Stimulated activated CD8-positive, alpha-beta memory T cell treated with anti-CD3 and anti-CD28 coated beads, Interleukin-12 subunit alpha, Interleukin-12 subunit beta, amount 100 ng/mL, for 1 hour (primary cell): ENCODE measurements at regions not wholly inside any gene's neighbourhood (a gene's known extent, or its start where the extent isn't known, plus 50 kb on each side); places are given as distances from the start of the nearest gene placed in this dataset.

Experiments
- DNase-seq: peaks from one replicate; pipeline ENCODE4 v3.0.0-alpha.2; 2020; ENCODE audit warnings: low read depth

DNA sequence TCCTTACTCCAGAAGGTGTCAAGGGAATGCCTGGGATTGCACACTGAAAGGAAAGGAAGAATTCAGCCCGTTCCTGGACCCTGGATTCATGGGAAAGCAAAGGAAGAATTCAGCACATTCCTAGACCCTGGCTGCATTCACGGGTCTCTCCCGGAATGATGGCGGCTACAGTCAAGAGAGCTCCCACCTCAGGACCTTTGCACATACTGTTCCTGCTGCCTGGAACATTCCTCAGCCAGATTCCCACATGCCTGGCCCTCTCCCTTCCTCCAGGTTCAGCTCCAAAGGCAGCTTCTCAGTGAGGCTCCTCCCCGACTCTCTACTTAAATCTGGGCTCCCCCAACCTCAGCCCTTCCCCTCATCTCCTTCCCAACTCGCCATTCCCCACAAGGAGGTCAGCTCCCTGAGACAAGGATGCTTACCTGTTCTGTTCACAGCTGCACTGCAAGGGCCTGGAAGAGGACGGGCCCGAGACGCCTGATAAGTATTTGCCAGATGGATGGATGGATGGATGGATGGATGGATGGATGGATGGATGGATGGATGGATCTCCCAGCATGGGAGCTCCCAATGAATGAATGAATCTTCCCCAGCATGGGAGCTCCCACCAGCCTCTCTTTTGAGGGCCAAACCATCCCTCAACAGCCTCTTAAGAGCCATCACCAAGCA lies 77.4 kb downstream of the NCOR2 start:
- no peak for DNase-seq

DNA sequence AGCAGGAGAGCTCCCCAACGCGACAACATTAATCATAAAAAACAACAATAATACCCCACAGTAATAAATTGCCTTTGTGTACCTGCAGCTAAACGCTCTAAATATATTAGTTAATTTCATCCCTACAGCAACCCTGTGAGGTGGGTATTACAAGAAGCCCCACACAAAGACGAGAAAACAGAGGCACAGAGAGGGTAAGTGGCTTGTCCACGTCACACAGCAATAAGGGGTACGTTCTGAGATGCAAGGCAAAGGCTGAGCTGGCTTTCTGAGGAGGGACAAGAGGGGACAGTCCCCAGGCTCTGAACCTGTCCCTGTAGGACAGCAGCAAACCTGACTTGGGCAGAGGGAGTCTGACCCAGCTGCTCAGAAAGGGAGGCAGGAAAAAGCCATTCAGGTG lies 78.2 kb downstream of the NCOR2 start:
- DNase-seq: no peak

DNA sequence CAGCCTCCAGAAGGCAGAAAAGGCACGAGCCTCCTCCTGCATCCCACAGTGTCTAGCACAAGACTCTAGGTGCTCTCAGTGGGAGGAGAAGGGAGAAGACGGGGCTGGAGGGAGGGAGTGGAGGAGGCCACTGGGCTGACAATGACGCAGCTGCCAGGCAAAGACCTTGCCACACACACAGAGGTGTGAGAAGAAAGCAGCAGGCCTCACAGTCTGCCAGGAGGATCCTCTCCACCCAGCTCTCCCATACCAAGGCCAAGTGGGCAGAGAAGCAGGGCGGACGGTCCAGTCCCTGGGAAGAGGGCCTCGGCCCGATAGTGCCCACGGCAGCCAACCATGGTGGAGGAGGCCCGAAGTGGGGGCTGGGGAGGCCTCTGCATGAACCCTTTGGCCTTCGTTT lies 78.9 kb downstream of the NCOR2 start:
- DNase-seq: no peak

DNA sequence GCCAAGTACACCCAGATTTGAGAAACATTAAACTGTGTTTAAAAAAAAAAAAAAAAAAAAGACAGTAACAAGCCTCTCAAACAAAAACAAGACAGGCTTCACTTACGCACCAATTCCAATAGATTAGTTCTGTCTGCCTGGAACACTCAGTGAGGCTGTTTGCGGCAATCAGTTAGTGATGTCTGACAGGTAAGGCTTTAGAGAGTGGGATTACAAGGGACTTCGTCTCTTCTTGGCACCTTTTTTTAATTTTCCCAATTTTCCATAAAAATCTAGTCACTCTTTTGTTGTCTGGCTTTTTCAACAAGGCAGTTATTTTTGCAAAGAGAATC lies 79.6 kb downstream of the NCOR2 start:
- DNase-seq: no peak

DNA sequence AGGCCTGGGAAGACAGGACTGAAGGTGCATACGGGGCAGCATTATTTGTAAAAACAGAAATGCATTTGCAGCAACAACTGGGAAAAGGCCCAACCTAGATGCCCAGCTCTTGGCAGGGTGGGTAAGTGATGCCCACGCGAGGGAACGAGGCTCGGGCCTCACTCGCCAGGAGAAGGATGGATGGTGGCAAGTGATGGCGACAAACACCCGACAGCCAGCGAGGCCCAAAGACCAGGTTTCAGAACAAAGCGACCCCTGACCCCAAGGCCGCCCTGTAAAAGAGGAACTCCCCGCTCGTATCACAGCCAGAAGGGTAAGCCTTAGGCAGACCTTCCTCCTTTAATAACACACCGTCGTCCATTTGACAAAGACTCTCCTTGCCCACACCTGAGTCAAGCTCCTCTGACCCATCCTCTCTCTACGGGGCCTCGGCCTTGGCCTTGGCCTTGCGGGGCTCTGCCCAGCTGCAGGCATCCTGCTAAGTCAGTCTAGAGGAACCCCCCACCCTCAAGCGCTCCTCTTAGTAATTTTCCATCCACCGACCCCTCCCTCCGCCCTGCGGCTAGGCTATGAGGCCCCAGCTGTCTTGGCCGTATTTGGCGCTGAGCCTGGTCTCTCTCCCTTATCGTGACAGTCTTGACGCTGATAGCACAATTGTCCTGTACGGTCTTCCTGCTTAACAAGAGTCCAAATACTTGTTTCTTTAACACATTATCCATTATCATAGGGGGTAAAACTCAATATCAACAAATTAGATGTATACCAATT lies 80.2 kb downstream of the NCOR2 start:
- DNase-seq: no peak

DNA sequence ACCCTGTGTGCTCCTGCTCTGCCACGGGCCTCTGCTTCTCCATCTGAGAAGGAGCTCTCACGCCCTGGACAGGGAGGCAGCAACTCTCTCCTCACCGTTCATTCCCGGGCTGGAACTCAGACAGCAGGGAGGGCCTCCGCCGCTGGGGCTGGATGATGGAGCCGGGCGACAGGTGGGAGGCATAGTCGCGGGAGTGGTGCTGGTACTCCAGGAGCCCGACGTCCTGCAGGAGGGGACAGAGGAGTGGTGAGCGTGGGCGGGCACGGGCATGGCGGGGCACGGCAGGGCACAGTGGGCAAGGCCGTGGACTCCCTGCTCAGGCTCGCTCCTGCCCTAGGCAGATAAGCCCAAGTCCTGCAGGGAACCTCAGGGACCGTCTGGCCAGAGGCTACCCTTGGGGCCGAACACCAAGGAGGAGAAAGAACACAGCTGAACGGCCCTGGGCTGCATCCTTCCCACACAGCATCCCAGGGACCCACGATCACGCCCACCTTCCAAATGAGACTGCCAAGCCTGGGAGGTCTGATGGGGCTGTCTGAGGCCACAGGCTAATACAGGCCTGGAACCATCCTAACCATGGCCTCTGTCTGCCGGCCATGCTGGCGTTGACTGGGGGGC lies 81.0 kb downstream of the NCOR2 start:
- DNase-seq: no peak

DNA sequence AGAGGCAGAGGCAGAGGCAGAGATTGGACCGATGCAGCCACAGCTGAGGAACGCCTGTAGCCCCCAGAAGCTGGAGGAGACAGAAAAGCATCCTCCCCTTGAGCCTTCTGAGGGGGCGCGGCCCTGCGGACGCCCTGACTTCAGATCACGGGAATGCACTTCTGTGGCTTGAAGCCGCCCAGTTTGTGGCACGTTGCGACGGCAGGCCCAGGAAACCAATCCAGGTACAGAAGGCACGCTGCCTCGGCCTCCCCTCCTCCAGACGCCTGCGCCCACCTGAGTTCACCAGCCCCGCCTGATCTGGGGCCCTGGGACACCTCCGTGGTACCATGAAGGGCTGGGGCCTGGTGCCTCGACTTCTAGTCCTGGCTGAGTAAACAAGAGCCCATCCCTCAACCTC lies 82.0 kb downstream of the NCOR2 start:
- no peak for DNase-seq

DNA sequence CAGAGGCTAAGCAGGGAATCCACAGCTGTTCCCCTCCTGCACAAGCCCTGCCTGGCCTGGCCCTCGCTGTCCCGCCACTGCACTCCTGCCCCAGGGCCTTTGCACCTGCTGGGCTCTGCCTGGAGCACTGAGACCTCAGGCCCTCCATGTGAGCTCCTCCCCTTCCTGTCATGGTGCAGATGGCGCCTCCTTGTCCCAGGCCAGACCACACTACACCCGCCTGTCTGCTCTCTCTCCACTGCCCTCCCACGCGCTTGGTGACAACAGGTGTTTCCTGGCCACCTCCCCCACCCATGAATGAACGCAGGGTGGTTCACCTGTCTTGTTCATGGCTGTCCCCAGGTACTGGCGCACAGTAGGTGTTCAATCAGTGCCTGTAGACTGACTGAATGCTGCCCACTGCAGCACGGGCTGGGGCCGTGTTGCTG lies 82.9 kb downstream of the NCOR2 start:
- no peak for DNase-seq

DNA sequence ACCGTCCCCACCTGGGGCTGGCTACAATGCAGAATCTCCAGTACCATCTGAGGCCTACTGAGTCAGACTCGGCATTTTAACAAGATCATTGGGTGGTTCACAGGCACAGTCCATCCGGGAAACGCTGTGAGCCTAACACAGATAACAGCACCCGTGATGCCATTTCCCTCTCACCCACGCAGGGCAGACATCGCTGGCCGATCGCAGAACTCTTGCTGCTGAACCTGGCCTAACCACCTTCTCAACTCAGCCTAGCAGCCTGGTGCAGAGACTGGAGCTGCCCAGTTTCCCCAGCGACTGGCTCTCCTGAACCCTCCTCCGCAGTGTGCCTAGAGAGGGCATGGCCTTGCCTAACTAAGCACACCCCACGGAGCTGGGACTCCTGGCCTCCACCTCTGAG lies 83.3 kb downstream of the NCOR2 start:
- DNase-seq: no peak

DNA sequence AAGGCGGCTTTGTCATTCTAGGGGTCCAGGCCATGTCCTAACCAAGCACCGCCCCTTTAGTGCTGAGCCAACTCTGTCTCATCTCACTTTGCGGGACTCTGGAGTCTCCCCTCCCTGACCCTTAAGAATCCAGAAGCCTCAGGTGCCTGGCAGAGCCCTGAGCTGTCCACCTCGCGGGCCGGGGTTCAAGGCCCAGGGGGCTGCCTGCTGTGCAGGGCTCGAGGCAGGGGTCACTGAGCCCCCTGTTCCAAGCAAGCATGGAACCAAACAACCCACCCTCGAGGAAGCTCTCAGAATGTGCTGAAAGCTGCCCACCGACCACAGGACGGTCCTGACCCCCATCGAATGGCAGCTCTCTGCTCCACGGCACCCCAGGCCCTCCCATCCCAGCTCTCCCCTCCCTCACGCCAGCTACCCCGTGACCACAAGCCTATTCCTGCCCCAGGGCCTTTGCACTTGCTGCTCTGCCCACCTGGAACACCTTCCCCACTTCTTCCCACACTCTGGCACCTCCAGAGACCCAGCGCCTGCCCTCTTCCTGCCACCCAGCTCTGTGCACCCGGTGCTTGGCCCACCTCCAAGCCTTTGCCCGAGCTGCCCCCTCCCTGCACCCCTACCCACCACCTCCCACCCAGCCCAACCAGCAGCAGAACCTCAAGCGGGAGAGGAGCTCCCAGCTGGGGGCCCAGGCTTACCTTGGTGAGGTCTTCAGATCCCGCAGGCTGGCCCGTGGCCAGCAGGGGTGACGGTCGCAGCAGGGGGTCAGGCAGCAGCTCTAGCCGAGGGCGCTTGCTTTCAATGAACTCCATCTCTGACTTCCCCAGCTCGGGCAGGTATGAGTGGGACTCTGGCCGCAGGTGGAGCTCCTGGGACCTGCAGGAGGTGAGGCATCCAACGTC lies 84.3 kb downstream of the NCOR2 start:
- DNase-seq: no peak

DNA sequence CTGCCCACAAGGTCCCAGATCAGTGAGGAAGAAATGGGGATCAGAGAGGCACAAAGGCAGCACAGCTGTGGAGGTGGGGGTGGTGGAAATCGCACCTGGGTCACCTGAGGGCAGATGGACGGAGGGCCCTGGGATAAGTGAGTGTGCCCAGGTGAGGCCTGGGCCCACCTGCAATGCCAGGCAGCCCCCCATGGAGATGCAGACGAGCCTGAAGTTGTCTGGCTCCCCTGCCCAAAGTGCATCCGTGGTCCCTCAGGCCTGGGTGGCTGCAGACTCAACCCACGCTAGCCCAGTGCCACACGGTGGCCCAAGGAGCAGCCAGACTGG lies 84.9 kb downstream of the NCOR2 start:
- DNase-seq: no peak

DNA sequence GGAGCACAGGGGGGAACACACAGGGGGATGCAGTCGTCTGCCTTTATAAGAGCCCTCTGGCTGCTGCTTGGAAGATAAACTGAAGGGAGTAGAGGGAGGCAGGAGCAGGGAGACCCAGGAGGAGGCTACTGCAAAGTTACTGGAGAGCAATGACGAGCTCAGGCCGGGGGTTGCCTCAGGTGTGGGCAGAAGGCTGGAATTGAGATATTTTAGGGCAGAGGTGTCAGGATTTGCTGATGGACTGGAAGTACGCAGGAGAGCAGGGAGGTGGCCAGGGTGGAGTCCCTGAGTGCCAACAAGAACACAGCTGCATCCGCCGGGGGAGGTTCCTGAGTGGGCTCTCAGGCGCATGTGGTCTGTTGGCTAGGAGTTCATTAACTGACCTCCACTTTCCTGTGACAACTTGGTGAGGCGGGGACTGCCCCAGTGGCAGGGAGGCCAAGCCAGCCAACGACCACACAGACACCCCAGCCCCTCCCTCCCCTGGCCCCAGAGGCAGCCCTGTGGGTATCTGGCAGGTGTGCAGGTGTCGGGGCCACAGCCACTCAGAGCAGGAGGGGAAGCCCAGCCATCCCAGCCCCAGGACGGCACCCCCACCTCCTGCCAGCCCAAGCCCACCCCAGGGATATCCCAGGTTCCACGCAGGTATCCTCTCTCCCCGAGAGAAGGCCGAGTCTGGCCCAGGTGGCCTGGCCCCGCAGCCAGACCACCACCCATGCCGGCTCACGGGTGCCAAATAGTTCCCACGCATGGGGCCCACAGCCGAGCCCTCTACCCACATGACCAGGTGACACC lies 85.4 kb downstream of the NCOR2 start:
- DNase-seq: no peak

DNA sequence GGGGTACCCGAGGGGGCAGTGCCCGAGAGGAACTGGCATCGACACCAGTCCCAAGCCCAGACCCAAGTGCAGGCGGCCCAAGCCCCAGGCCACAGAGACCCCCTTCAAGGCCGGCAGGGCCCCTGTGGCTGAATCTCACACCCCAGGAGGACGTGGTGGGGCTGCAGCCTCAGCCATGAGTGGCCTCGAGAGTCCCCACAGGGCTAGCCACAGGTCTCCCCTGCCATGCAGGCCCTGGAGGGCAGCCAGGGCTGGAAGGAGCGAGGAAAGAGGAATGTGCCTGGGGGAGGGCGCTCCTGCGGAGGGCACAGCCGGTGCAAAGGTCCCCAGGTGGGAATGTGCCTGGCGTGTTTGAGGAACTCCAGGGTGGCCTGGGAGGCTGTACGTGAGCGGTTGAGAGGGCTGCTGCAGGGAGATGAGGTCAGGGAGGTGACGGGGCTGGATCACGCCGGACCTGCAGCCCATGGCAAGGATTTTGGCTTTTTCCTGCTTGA lies 86.1 kb downstream of the NCOR2 start:
- DNase-seq: no peak

DNA sequence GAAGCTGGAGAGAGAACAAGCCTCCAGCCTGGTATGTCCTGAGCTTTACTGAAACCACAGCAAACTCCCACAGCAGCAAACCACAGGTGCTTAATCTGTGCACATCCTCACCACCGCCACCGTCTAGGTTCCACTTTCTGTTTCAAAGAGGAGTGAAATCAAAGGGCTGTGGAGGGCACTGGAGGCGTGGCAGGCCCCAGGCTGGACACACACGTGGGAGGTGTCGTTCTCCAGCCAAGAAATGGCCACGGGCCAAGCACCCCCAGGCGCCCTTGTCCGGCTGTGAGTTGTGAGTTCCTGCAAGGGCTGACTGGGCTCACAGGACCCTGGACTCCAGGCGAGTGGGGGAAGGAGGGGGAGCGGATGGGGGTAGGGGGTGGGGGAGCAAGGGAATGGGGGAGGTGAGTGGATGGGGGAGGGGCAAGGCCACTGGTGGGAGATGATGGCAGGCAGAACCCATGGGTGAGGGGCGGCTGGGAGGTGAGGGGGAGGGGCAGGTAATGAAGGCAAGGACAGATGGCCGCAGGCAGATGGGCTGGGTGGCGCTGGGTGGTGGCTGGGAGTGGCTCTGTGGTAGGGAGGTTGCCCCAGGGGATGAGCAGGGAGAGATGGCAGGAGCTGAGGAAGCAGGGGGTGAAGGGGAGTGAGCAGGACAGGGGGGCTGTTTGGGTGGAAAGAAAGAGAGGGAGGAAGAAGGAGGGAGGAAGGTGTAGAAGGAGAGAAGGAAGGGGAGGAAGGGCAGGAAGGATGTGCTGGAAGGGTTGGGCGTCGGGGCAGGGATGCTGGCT lies 86.7 kb downstream of the NCOR2 start:
- DNase-seq: no peak

DNA sequence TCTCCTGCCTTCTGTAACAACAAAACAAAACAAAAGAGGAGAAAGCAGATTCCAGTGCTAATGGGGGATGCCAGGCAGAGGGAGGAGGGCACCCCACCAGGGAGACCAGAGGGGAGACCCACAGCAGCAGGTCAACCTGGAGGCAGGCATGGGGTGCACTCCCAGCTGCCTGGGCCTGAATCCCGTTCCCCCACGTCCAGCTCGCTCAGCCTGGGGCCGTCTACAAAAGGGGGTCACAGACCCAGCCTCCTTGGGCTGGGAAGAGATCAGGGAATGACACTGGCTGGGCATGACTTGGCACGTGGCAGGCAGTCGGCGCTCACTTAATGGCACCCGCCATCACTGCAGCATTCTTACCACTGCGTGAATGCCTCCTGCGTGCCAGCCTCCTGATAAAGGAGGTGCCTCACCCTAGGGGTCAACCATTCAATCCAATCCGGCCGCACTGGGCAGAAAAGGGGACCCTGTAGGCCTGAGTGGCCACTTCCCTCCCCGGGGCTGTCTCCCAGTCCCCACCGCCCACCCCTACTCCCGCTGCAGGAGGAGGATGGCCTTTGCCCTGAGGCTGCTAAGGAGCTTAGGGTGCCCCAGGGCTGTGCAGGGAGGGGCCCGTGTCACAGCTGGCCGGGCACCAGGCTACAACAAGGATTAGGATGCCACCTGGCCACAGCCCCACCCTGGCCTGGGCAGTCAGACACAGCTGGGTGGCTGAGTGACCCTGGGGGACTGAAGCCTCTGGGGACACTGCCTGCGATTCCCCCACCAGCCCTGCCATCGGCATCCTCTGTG lies 87.5 kb downstream of the NCOR2 start:
- DNase-seq: no peak

DNA sequence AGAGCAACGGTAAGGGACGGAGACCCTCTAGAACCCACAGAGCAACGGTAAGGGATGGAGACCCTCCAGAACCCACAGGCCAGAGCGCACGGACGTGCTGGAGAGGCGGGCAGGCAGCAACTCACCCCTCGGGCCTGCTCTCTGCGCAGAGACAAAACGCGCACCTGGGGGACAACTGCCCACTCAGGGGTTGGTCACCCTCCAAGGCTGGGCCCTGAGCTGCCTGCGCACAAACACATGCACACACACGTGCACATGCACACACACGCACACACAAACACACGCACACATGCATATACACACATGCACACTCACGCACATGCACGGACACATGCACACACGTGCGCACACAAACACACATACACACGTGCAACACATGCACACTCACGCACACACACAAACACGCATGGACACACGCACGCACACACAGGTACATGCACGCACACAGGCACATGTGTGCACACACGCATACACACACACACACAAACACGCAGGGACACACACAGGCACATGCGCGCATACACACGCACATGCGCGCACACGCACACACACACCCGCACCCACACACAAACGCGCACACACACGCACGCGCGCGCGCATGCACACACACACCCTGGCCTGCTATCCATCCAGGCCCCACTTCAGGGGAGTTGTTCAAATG lies 88.3 kb downstream of the NCOR2 start:
- DNase-seq: no peak

DNA sequence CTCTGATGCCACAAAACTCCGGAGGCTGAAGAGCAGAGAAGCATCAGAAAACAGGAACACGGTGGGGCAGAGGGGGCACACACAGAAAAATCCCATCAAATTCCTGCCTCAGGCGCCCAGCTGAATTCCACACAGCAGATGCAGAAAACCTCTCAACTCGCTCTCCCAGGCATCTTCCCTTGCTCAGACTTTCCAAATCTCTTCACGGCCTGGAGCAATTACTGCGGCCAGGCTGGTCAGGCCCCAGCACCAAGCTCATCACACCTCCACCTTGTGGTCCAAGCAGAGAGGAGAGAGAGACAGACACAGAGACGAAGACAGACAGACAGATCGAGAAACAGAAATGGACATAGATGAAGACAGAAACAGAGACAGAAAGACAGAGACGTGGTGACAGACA lies 89.0 kb downstream of the NCOR2 start:
- no peak for DNase-seq

DNA sequence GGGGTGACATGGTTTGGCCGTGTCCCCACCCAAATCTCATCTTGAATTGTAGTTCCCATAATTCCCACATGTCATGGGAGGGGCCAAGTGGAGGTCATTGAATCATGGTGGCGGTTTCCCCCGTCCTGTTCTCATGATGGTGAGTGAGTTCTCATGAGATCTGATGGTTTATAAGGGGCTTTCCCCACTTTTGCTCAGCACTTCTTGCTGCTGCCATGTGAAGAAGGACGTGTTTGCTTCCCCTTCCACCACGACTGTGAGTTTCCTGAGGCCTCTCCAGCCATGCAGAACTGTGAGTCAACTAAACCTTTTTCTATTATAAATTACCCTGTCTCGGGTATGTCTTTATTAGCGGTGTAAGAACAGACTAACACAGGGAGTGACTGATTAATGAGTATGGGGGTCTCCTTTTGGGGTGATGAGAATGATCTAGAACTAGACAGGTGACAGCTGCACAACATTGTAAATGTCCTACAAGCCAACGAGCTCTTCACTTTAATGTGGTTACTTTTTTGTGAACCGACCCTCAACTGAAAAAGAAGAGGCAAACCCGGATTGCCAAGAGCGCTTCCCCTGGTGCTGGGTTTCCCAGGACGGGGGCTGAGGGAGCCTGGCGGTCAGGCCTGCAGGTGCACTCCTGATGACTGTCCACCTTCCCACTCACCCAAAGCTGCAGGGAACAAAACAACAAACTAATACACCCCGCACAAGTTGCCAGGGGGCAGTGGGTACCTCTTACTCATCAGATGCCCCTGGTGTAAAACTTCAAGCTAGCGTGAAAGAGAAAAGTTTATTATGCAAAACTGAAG lies 90.1 kb downstream of the NCOR2 start:
- no peak for DNase-seq

DNA sequence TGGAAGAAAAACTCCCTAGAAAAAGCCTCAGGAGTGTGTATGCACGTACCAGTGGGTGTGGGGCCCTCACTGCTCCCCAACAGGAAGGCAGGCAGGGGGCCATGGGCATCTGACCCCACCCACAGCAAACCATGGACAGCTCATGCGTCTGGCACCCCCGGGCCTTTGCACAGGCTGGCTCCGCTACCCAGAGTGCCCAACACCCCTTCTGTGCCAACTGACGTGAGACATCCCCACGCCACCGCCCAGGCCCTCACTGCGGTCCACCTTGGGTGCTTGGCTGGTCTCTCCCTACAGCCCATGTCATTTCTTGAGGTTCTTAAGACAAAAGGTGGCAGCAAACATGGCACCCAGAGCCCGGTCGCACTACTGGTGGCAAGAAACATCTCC lies 91.4 kb downstream of the NCOR2 start:
- DNase-seq: no peak
